IPS DF 6.9 (cell line): ENCODE measurements at regions not wholly inside any gene's neighbourhood (a gene's known extent, or its start where the extent isn't known, plus 50 kb on each side); places are given as distances from the start of the nearest gene placed in this dataset.

ENCODE experiments used
- DNase-seq: peaks from one replicate; pipeline ENCODE4 v3.0.0-alpha.2; 2013; ENCODE audit warnings: low read depth, low spot score
- H3K27ac ChIP-seq: one replicate; pipeline ENCODE4 v1.5.1; 2013; ENCODE audit warnings: low read length, control low read depth
- H3K27me3 ChIP-seq: 2 replicates; pipeline ENCODE4 v1.6.1; 2013; ENCODE audit warnings: mild to moderate bottlenecking, low read length; ENCODE audit not compliant: control insufficient read depth, insufficient read depth
- H3K36me3 ChIP-seq: 2 replicates; pipeline ENCODE4 v1.6.1; 2013; ENCODE audit warnings: low read length; ENCODE audit not compliant: control insufficient read depth, insufficient read depth
- H3K4me1 ChIP-seq: 2 replicates; pipeline ENCODE4 v1.6.1; 2013; ENCODE audit warnings: low read length; ENCODE audit not compliant: control insufficient read depth, insufficient read depth
- H3K4me3 ChIP-seq: 2 replicates; pipeline ENCODE4 v1.5.1; 2013; ENCODE audit warnings: mild to moderate bottlenecking, low read length
- H3K9me3 ChIP-seq: 2 replicates; pipeline ENCODE4 v1.6.1; 2013; ENCODE audit warnings: low read length, inconsistent platforms; ENCODE audit not compliant: control insufficient read depth, insufficient read depth
- WGBS: extraction: QIAGEN DNeasy Blood & Tissue Kit; methylation state at CpG from one replicate; pipeline ENCODE4 v1.1.7; 2013; ENCODE audit warnings: mixed read lengths, missing lambda C conversion rate; ENCODE audit not compliant: insufficient read length, insufficient coverage; 5-methylcytosine and 5-hydroxymethylcytosine counted together

- Histone ChIP-seq H3K36me3 (no peaks in the 10 kb centered on the region), H3K4me1 (peaks cover 4% of the 10 kb centered on the region; the same call in 1 of the 2 replicates), H3K9me3 (no peaks in the 10 kb centered on the region), H3K27me3 (no peaks in the 10 kb centered on the region), H3K27ac (no peak overlapping the region), H3K4me3 (no peak overlapping the region)
- WGBS = no CpG with 5 or more reads among the region's 2 CpGs
- DNase-seq = no peak
Measured at GRCh38 chr11:15875943-15876342, 480.4 kb downstream of the SOX6 start.

GRCh38 chr11:15878756-15879155 lies 477.6 kb downstream of the SOX6 start:
- H3K4me3 ChIP-seq = no peak overlapping the region
- no peaks in the 10 kb centered on the region for H3K36me3 ChIP-seq
- no peaks in the 10 kb centered on the region for H3K4me1 ChIP-seq
- H3K27ac ChIP-seq = no peak overlapping the region
- DNase-seq = no peak
- WGBS = no CpG with 5 or more reads among the region's 1 CpG
- H3K9me3 ChIP-seq = no peaks in the 10 kb centered on the region
- H3K27me3 ChIP-seq = no peaks in the 10 kb centered on the region

- DNase-seq = no peak
- H3K9me3 ChIP-seq = no peaks in the 10 kb centered on the region
- H3K27ac ChIP-seq = no peak overlapping the region
- no peaks in the 10 kb centered on the region for H3K4me1 ChIP-seq
- WGBS = no CpG with 5 or more reads among the region's 3 CpGs
- H3K27me3 ChIP-seq = no peaks in the 10 kb centered on the region
- H3K4me3 ChIP-seq = no peak overlapping the region
- H3K36me3 ChIP-seq = no peaks in the 10 kb centered on the region
Measured at GRCh38 chr11:15880291-15880690, 476.1 kb downstream of the SOX6 start.

GRCh38 chr11:15882876-15883454 lies 473.4 kb downstream of the SOX6 start:
- Histone ChIP-seq H3K9me3 (no peaks in the 10 kb centered on the region), H3K36me3 (no peaks in the 10 kb centered on the region), H3K4me3 (no peak overlapping the region), H3K27me3 (no peaks in the 10 kb centered on the region), H3K27ac (no peak overlapping the region), H3K4me1 (no peaks in the 10 kb centered on the region)
- no peak for DNase-seq
- no CpG with 5 or more reads among the region's 9 CpGs for WGBS

- no peaks in the 10 kb centered on the region for H3K36me3 ChIP-seq
- H3K9me3 ChIP-seq = no peaks in the 10 kb centered on the region
- no peaks in the 10 kb centered on the region for H3K27me3 ChIP-seq
- H3K27ac ChIP-seq = no peak overlapping the region
- no peak overlapping the region for H3K4me3 ChIP-seq
- DNase-seq = no peak
- no CpG with 5 or more reads among the region's 7 CpGs for WGBS
- H3K4me1 ChIP-seq = no peaks in the 10 kb centered on the region
Measured at GRCh38 chr11:15883455-15883920, 472.9 kb downstream of the SOX6 start.

GRCh38 chr11:15884141-15884540 lies 472.2 kb downstream of the SOX6 start:
- Histone ChIP-seq H3K27ac (no peak overlapping the region), H3K36me3 (no peaks in the 10 kb centered on the region), H3K4me1 (no peaks in the 10 kb centered on the region), H3K9me3 (no peaks in the 10 kb centered on the region), H3K27me3 (no peaks in the 10 kb centered on the region), H3K4me3 (no peak overlapping the region)
- DNase-seq = no peak
- WGBS = no CpG with 5 or more reads among the region's 13 CpGs

- Histone ChIP-seq H3K4me3 (no peak overlapping the region), H3K27ac (no peak overlapping the region), H3K4me1 (no peaks in the 10 kb centered on the region), H3K27me3 (no peaks in the 10 kb centered on the region), H3K9me3 (no peaks in the 10 kb centered on the region), H3K36me3 (no peaks in the 10 kb centered on the region)
- no CpG with 5 or more reads among the region's 6 CpGs for WGBS
- DNase-seq = no peak
Measured at GRCh38 chr11:15884777-15885540, 471.4 kb downstream of the SOX6 start.

GRCh38 chr11:15885854-15886253 lies 470.5 kb downstream of the SOX6 start:
- no peak overlapping the region for H3K27ac ChIP-seq
- no peak for DNase-seq
- WGBS = no CpG with 5 or more reads among the region's 5 CpGs

GRCh38 chr11:15886299-15886698 lies 470.0 kb downstream of the SOX6 start:
- H3K4me3 ChIP-seq = no peak overlapping the region
- H3K27ac ChIP-seq = no peak overlapping the region
- no peaks in the 10 kb centered on the region for H3K9me3 ChIP-seq
- no peaks in the 10 kb centered on the region for H3K4me1 ChIP-seq
- WGBS = no CpG with 5 or more reads among the region's 4 CpGs
- no peaks in the 10 kb centered on the region for H3K27me3 ChIP-seq
- H3K36me3 ChIP-seq = no peaks in the 10 kb centered on the region
- DNase-seq = no peak

More at GRCh38 chr11:15885854-15886253, 470.5 kb downstream of the SOX6 start:
- Histone ChIP-seq H3K27me3 (no peaks in the 10 kb centered on the region), H3K4me1 (no peaks in the 10 kb centered on the region), H3K4me3 (no peak overlapping the region), H3K9me3 (no peaks in the 10 kb centered on the region), H3K36me3 (no peaks in the 10 kb centered on the region)

GRCh38 chr11:15886866-15887265 lies 469.5 kb downstream of the SOX6 start:
- H3K27me3 ChIP-seq = no peaks in the 10 kb centered on the region
- no peaks in the 10 kb centered on the region for H3K4me1 ChIP-seq
- no peak overlapping the region for H3K4me3 ChIP-seq
- no CpG with 5 or more reads among the region's 5 CpGs for WGBS
- H3K9me3 ChIP-seq = no peaks in the 10 kb centered on the region
- no peaks in the 10 kb centered on the region for H3K36me3 ChIP-seq
- H3K27ac ChIP-seq = no peak overlapping the region
- no peak for DNase-seq
